Lower leg skin (tissue), 3 donors: ENCODE measurements at regions not wholly inside any gene's neighbourhood (a gene's known extent, or its start where the extent isn't known, plus 50 kb on each side); places are given as distances from the start of the nearest gene placed in this dataset.

Experiments used
- CTCF ChIP-seq, 3 donors: fragments of 450-650 bp; IDR thresholded peaks; one replicate each; pipeline ENCODE4 v1.5.1; 2016; ENCODE audit warnings: antibody characterized with exemption in 3 of 3, mild to moderate bottlenecking in 3 of 3, moderate library complexity in 2 of 3
- POLR2A ChIP-seq, 2 donors: fragments of 450-650 bp; IDR thresholded peaks; one replicate each; pipeline ENCODE4 v1.6.1; 2016 to 2017; ENCODE audit warnings: antibody characterized with exemption in 2 of 2, mild to moderate bottlenecking in 1 of 2, moderate library complexity in 1 of 2

- TF ChIP-seq CTCF (IDR thresholded peaks at IDR 0.05) (no peak), POLR2A (IDR thresholded peaks at IDR 0.05) (no peak)
Observed at GRCh38 chr5:74337254-74337983, 303.1 kb downstream of the ENC1 start.
